GM19463 (cell line): ENCODE measurements at regions not wholly inside any gene's neighbourhood (a gene's known extent, or its start where the extent isn't known, plus 50 kb on each side); places are given as distances from the start of the nearest gene placed in this dataset.
A peak's percentile ranks its signal among the peaks of the same experiment; 100 is the strongest.
"Not testable (repeated sequence)": the region's sequence is repeated elsewhere in the genome, so short reads cannot be mapped to it uniquely, and the experiment has no call there.

ENCODE experiments used
- ATAC-seq: cut with Tn5 transposase; IDR thresholded peaks from one replicate; pipeline ENCODE4 v1.9.1; 2021; ENCODE audit warnings: mild to moderate bottlenecking, moderate library complexity; ENCODE audit not compliant: unreplicated experiment

DNA sequence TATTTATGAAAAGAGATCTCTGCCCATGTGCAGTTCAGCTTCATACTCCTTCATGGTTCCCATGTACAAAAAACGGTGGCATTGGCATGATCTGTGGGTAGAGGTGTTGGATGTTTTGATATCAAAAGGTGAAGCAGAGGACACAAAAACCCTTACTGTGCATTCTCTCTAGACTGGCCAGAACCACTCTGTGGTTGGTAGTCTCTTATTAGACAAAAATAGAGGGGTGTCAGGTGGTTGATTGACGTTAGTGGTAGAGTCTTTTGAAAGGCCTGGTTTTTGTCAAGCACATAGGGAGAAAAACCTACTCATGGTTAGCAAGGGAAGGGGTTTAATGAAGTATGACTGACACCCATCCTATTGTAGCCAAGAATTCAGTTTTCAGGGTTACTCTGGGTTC, 400.0 kb upstream of the TMPRSS15 start:
- no peak for ATAC-seq

GRCh38 chr21:18810136-18810535, 406.6 kb upstream of the TMPRSS15 start:
- no peak for ATAC-seq

- ATAC-seq: no peak
Measured at GRCh38 chr21:18812308-18812707, 408.7 kb upstream of the TMPRSS15 start.

DNA sequence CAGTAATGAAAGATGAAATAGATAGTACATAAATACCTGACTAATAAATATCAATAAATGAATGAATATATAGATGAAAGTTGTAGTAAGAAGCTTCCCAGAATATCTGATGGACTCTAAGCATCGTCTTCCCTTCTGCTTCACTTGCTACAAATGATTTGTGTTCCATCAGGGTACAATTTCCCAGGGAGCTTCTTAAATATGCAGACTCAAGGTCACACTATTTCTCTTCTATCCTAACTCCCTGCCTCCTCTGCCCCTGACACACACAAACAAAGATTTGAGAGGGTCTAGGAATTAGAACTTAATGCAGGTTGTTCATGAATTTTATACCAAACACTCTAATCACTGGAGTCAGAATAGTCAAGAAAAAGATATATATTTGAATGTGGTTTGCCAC, 415.9 kb upstream of the TMPRSS15 start:
- no peak for ATAC-seq

- ATAC-seq: no peak
Measured at GRCh38 chr21:18826562-18826961, 423.0 kb upstream of the TMPRSS15 start.

DNA sequence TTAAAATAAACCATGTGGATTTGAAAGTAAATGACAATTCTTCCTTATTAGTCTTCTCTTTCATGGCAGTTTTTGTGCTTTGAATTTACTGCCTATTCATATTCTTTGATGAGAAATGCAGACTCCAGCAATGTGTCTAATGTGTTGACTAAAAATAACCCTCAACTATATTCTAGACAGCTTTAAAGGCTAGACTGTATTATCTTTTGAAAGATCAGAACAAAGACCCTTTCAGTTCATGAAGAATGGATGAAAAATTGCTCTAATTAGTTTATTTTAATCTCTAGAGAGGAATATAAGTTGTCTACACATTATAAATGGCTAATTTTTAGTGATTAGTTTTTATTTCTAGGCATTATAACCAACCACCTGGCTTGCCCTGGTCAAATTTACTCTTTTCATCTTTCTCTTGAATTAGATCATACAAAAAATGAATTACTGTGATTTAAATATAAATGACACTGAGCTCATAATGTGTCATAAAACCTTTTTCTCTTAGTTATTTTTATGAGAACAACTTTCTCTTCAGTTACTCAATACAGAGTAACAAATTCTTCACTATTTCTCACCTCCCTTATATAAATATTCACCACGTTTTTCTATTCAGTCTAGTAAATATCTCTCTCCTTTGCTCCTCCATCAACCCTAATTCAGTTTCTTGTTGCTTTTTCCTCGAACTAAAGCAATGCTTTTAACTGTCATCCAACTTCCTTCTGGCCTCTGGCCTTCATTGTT, 428.5 kb upstream of the TMPRSS15 start:
- no peak for ATAC-seq

DNA sequence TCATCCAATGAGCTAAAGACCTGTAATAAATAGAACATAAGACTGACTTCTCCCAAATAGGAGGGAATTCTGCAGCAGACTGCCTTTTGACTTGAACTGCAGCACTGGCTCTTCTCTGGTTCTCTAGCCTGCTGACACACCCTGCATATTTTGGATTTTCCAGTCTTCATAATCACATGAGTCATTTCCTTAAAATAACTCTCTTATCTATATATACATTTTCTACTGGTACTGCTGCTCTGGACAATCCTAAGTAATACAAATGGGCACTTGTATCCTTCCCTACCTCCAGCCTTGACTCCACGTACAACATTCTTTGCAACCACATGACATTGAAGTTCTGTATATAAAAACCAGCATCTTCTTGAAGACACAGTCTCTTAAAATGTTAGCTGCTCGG, 429.4 kb upstream of the TMPRSS15 start:
- no peak for ATAC-seq

DNA sequence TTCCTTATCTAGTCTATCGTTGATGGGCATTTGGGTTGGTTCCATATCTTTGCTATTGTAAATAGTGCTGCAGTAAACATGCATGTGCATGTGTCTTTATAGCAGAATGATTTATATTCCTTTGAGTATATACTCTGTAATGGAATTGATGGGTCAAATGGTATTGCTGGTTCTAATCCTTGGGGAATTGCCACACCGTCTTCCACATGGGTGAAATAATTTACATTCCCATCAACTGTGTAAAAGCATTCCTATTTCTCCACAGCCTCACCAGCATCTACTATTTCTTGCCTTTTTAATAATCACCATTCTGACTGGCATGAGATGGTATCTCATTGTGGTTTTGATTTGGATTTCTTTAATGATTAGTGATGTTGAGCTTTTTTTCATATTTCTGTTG, 430.5 kb upstream of the TMPRSS15 start:
- ATAC-seq: not testable (repeated sequence)

GRCh38 chr21:18840239-18840638, 436.7 kb upstream of the TMPRSS15 start:
- ATAC-seq: peak; percentile 75

- not testable (repeated sequence) for ATAC-seq
Measured at GRCh38 chr21:18857606-18858005, 454.0 kb upstream of the TMPRSS15 start.

DNA sequence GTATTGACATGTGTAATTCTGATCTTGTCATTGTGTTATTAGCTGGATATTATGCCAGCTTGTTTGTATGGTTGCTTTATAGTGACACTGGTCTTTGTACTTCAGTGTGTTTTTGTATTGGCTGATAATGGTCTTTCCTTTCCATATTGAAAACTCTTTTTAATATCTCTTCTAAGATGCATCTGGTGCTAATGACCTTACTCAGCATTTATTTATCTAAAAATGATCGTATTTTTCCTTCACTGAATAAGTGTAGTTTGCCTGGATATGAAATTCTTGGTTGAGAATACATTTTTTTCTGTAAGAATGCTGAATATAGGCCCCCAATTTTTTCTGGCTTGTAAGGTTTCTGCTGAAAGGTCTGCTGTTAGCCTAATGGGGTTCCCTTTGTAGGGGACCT, 465.5 kb upstream of the TMPRSS15 start:
- ATAC-seq: no peak

DNA sequence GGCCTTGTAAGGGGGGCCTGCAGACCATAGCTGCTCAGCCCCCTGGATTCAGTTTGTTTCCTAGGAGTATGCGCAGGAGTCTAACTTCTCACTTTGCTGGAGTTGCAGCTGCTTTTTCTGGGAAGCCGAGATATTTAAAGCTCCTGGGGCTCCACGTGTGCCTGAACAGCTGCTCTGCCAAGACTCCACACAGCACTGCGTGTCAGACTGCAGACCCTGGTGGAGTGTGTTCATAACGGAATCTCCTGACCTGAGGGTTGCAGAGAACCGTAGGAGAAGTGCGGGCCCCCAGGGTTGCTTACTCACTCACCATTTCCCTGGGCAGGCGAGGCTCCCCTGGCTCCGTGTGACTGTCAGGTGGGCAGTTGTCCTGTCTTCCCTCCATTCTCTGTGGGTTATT, 474.3 kb upstream of the TMPRSS15 start:
- ATAC-seq: no peak

DNA sequence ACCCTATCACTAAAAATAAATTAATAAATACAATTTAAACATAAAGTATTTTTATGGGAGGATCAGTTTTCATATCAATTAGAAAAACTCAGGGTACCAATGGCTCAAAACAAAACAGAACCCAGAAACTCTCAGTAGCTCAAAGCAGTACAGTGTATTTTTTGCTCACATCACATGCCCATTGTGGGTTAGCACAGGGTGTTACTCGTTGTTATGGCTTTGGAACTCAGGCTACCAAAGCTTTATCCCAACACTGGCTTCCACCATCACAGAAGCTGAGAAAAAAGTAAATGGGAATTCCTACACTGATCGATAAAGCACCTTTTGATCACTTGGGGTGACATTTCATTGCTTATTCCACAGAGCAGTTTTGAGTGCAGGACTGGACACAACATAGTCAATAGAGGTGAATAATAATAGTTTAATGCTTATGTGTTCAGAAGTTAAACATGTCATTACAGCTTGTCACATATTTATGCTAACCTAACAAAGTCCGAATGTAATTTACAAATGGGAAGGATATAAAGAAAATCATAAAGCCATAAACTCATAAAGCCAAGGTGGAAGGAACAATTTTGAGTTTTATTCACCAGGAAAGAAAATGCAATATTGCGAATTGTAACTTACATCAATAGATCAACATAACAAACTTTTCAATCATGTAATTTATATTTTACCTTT, 484.5 kb upstream of the TMPRSS15 start:
- no peak for ATAC-seq

- no peak for ATAC-seq
Measured at GRCh38 chr21:18893406-18893805, 489.8 kb upstream of the TMPRSS15 start.

GRCh38 chr21:18894387-18894786, 490.8 kb upstream of the TMPRSS15 start:
- ATAC-seq: no peak

DNA sequence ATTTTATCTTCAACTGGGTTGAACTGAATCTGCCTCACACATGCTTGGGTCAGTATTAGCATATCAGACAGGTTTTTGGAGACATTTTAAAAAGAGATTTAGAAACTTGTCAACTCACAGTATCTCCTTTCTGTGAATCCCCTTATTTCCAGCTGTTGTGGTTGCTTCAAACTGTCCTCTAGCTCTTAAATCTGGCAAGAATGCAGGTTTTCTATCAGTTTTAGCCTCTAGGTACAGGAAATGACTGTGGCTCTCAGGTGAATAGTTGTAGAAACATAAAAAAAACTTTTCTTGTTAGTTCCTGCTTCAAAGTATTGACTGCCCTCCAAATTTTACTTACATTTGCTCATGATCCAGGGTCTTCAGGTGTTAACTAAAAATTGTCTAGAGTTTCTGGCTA, 495.7 kb upstream of the TMPRSS15 start:
- no peak for ATAC-seq

DNA sequence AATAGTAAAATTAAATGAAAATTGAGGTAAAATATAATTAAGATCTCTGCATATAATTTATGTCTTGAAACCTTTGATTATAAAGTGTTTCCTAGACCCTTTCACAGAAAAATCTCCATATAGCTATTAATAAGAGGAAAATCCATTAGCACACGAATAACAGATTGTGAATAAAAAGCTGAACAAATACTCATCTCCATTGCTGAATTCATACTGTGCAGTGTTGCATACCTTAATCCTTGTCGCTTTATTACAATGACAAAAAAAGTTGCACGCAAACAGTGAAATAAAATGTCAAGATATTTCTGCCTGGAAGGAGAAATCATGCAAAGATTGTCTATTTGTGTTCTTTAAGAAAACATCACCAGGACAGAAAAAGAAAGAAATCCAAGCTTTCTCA, 499.1 kb upstream of the TMPRSS15 start:
- no peak for ATAC-seq

- no peak for ATAC-seq
Measured at GRCh38 chr21:18907076-18907475, 503.5 kb upstream of the TMPRSS15 start.

DNA sequence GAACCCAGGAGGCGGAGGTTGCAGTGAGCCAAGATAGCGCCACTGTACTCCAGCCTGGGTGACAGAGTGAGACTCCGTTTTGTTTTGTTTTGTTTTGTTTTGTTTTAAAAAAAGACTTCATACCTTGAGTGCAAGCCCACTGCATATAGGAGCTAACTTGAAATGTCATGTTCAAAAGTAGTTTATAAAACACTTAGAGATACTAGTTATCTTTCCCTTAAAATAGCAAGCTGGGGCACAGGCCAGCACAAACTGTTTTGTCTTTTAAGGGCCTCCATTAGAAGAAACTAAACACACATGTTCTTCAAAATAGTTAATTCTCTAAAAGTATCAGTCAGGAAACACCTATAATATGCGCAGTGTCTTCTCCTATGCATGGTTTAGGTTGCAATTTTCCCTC, 505.1 kb upstream of the TMPRSS15 start:
- no peak for ATAC-seq

DNA sequence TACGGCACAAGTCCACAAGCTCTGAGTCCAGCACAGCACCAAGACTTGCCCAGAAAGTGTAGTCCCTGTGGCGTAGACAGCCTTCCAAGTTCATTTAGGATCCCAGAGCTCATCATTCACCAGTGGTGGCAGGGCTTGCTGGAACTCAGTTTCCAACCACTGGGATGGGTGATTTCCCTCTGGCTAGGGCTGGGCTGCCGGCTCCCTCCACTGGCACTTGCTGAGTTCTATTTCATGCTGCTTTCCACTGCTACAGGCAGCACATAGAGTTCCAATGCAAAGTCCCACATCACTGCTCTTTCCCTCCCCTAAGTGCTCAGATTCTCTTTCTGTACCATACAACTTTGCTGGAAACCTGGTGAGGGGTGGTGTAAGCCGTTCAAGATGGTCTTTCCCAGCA, 510.3 kb upstream of the TMPRSS15 start:
- ATAC-seq: no peak

- ATAC-seq: no peak
Measured at GRCh38 chr21:18914570-18914969, 511.0 kb upstream of the TMPRSS15 start.

DNA sequence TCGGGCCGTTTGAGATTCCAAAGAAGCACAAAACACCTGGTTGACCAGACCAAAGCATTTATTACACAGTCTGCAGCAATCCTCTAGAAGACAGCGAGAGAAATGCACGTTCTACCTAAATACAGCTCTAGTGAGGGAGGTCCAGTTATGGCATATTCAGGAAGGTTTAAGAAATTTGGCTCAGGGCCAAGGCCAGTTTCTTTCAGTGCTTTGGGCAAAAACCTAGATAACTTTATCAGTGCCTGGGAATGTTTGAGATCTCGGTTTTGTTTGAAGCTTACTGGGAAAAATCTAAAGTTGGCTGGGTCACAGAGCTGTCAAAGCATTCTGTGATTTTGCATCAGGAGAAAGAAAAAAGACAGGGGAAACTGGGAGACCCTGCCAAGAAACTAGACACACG, 514.0 kb upstream of the TMPRSS15 start:
- no peak for ATAC-seq

DNA sequence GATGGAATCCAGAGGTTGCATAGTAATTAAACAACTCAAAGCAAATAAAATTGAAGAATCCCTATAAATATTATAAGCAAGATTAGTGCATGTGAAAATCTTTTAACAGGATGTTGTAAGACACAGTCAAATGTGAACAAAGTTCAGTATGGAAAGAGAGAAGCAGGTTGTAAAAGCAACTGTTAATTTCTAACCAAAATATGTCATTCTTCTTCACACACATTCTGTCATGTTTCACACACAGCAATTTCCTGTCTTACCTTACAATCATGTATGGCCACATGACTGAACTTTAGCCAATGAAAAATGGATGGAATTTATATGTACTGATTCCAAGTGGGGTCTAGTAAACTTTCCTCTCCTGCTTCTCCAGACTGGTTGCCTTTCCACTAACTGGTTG, 527.7 kb upstream of the TMPRSS15 start:
- no peak for ATAC-seq
